Stimulated activated CD4-positive, alpha-beta T cell treated with anti-CD3 and anti-CD28 coated beads, Interleukin-12 subunit alpha, Interleukin-12 subunit beta, amount 100 ng/mL, for 48 hours (primary cell): ENCODE measurements at regions not wholly inside any gene's neighbourhood (a gene's known extent, or its start where the extent isn't known, plus 50 kb on each side); places are given as distances from the start of the nearest gene placed in this dataset.

ENCODE experiments used
- DNase-seq, 3 donors: peaks; one replicate each; pipeline ENCODE4 v3.0.0-alpha.2; 2020; ENCODE audit warnings: low read depth in 2 of 3, low spot score in 1 of 3

GRCh38 chr18:30096796-30097195 lies 945.7 kb downstream of the DSC3 start:
- DNase-seq, result no peak

GRCh38 chr18:30094556-30094955 lies 948.0 kb downstream of the DSC3 start:
- DNase-seq, result no peak

GRCh38 chr18:30093376-30093775 lies 949.2 kb downstream of the DSC3 start:
- no peak for DNase-seq

- DNase-seq, result no peak
Observed at GRCh38 chr18:30088238-30089015, 954.1 kb downstream of the DSC3 start.

GRCh38 chr18:30086351-30086750 lies 956.2 kb downstream of the DSC3 start:
- DNase-seq, result no peak

GRCh38 chr18:30081122-30081521 lies 961.4 kb downstream of the DSC3 start:
- no peak for DNase-seq

GRCh38 chr18:30072609-30073385 lies 969.7 kb downstream of the DSC3 start:
- no peak for DNase-seq

GRCh38 chr18:30066288-30066687 lies 976.3 kb downstream of the DSC3 start:
- no peak for DNase-seq

- no peak for DNase-seq
Observed at GRCh38 chr18:30057398-30057797, 985.1 kb downstream of the DSC3 start.

GRCh38 chr18:30056528-30056927 lies 986.0 kb downstream of the DSC3 start:
- DNase-seq, result no peak

- DNase-seq, result no peak
Observed at GRCh38 chr18:30044496-30044895, 998.0 kb downstream of the DSC3 start.

GRCh38 chr18:30039201-30039600 lies 1003.3 kb downstream of the DSC3 start:
- DNase-seq, result no peak

- DNase-seq, result no peak
Observed at GRCh38 chr18:30034818-30035217, 1007.7 kb downstream of the DSC3 start.

- DNase-seq, result no peak
Observed at GRCh38 chr18:30016179-30016578, 1026.4 kb downstream of the DSC3 start.

GRCh38 chr18:30004965-30005364 lies 1037.6 kb downstream of the DSC3 start:
- no peak for DNase-seq

- no peak for DNase-seq
Observed at GRCh38 chr18:29982218-29982617, 1060.3 kb downstream of the DSC3 start.

GRCh38 chr18:29979881-29980280 lies 1062.7 kb downstream of the DSC3 start:
- DNase-seq, result no peak

- no peak for DNase-seq
Observed at GRCh38 chr18:29969876-29970275, 1072.7 kb downstream of the DSC3 start.

GRCh38 chr18:29962579-29962978 lies 1080.0 kb downstream of the DSC3 start:
- DNase-seq, result no peak

- DNase-seq, result no peak
Observed at GRCh38 chr18:29960539-29960938, 1082.0 kb downstream of the DSC3 start.

- no peak for DNase-seq
Observed at GRCh38 chr18:29930231-29930630, 1112.3 kb downstream of the DSC3 start.

GRCh38 chr18:29928081-29928480 lies 1114.5 kb downstream of the DSC3 start:
- DNase-seq, result no peak

- DNase-seq, result no peak
Observed at GRCh38 chr18:29925566-29925965, 1117.0 kb downstream of the DSC3 start.
